B cell (primary cell): ENCODE measurements at regions not wholly inside any gene's neighbourhood (a gene's known extent, or its start where the extent isn't known, plus 50 kb on each side); places are given as distances from the start of the nearest gene placed in this dataset.

Source experiments
- ATAC-seq: fragments of 200-7000 bp; cut with Tn5 transposase; one replicate; pipeline ENCODE4 v1.10.0; 2021; ENCODE audit warnings: low read depth, mild to moderate bottlenecking, moderate number of reproducible peaks, moderate library complexity
- CTCF ChIA-PET: fragments of 350-600 bp; sonication (Branson Sonifier 250); formaldehyde crosslinking; loops from one replicate; lab custom pipeline; 2021; ENCODE audit warnings: antibody characterized with exemption, inconsistent platforms; lab: Charles Lee
- POLR2A ChIA-PET: fragments of 350-600 bp; sonication (Branson Sonifier 250); formaldehyde crosslinking; loops from one replicate; lab custom pipeline; 2021; ENCODE audit warnings: antibody characterized with exemption; lab: Charles Lee
- DNase-seq: peaks from one replicate; pipeline ENCODE4 v3.0.0; 2013
- H2AFZ ChIP-seq: 2 replicates; pipeline ENCODE4 v1.6.1; 2012; ENCODE audit warnings: mild to moderate bottlenecking, low read depth, low read length; ENCODE audit not compliant: insufficient read depth, poor library complexity, severe bottlenecking
- H3K27ac ChIP-seq, 2 donors: 1 replicate in 1 of 2; 2 replicates in 1 of 2; pipeline ENCODE4 v1.5.1; 2012 to 2013; ENCODE audit warnings: low read length in 2 of 2, mild to moderate bottlenecking in 2 of 2, moderate library complexity in 1 of 2
- H3K27me3 ChIP-seq, 4 experiments: fragments of 200-600 bp in 1 of 4; sonication (generic) in 1 of 4; replicated peaks in 1 of 4; 1 replicate in 2 of 4; 2 replicates in 2 of 4; pipeline versions ENCODE4 v1.6.1 to v1.7.0; 2013 to 2016; ENCODE audit warnings: low read length in 3 of 4, mild to moderate bottlenecking in 2 of 4, mixed read lengths in 1 of 4, moderate library complexity in 1 of 4; ENCODE audit not compliant: insufficient read depth in 4 of 4, control insufficient read depth in 3 of 4; ENCODE audit errors: control extremely low read depth in 1 of 4
- H3K36me3 ChIP-seq, 2 experiments: replicated peaks in 1 of 2; 1 replicate in 1 of 2; 2 replicates in 1 of 2; pipeline versions ENCODE4 v1.6.1 to v1.7.1; 2013; ENCODE audit warnings: low read length in 1 of 2; ENCODE audit not compliant: insufficient read depth in 2 of 2, control insufficient read depth in 1 of 2; ENCODE audit errors: control extremely low read depth in 1 of 2, extremely low read depth in 1 of 2
- H3K4me1 ChIP-seq, 2 donors: fragments of 200-600 bp in 1 of 2; sonication (generic) in 1 of 2; 1 replicate in 1 of 2; 2 replicates in 1 of 2; pipeline versions ENCODE4 v1.5.1 to v1.6.1; 2013 to 2017; ENCODE audit warnings: low read length in 2 of 2; ENCODE audit not compliant: control insufficient read depth in 2 of 2, insufficient read depth in 2 of 2
- H3K4me2 ChIP-seq: replicated peaks from 2 replicates; pipeline ENCODE3; 2012; ENCODE audit warnings: mild to moderate bottlenecking, low read depth, low read length; ENCODE audit not compliant: poor library complexity, severe bottlenecking
- H3K4me3 ChIP-seq, 5 experiments: fragments of 200-600 bp in 1 of 5; sonication (generic) in 1 of 5; 1 replicate in 3 of 5; 2 replicates in 2 of 5; pipeline versions ENCODE4 v1.5.1 to v1.7.0; 2011 to 2016; ENCODE audit warnings: low read length in 4 of 5, mild to moderate bottlenecking in 4 of 5, low read depth in 2 of 5, control low read depth in 1 of 5, moderate library complexity in 1 of 5; ENCODE audit not compliant: insufficient read depth in 1 of 5; ENCODE audit errors: control extremely low read depth in 1 of 5, extremely low read depth in 1 of 5
- H3K79me2 ChIP-seq: fragments of 200-600 bp; sonication (generic); one replicate; pipeline ENCODE4 v1.6.0; 2016; ENCODE audit warnings: low read length; ENCODE audit not compliant: control insufficient read depth, insufficient read depth
- H3K9ac ChIP-seq: fragments of 200-600 bp; sonication (generic); 2 replicates; pipeline ENCODE4 v1.6.1; 2017; ENCODE audit warnings: mild to moderate bottlenecking, low read length, moderate library complexity
- H3K9me3 ChIP-seq, 3 donors: one replicate each; pipeline versions ENCODE4 v1.6.1 to v1.7.1; 2013; ENCODE audit warnings: low read length in 2 of 3; ENCODE audit not compliant: control insufficient read depth in 2 of 3, insufficient read depth in 1 of 3; ENCODE audit errors: control extremely low read depth in 1 of 3
- H4K20me1 ChIP-seq: 2 replicates; pipeline ENCODE4 v1.6.0; 2012; ENCODE audit warnings: mild to moderate bottlenecking, low read length; ENCODE audit not compliant: insufficient read depth, control insufficient read depth, poor library complexity, severe bottlenecking
- H3K27ac Mint-ChIP-seq: one replicate; pipeline ENCODE4 v1.8.0; 2021; ENCODE audit warnings: mixed read lengths
- H3K27me3 Mint-ChIP-seq: one replicate; pipeline ENCODE4 v1.8.0; 2021; ENCODE audit warnings: mixed read lengths
- H3K4me1 Mint-ChIP-seq: one replicate; pipeline ENCODE4 v1.8.0; 2021; ENCODE audit warnings: mixed read lengths
- H3K4me3 Mint-ChIP-seq: one replicate; pipeline ENCODE4 v1.8.0; 2021; ENCODE audit warnings: mixed read lengths
- H3K9me3 Mint-ChIP-seq: one replicate; pipeline ENCODE4 v1.8.0; 2022; ENCODE audit warnings: mixed read lengths; ENCODE audit not compliant: insufficient read depth
- CTCF ChIP-seq: fragments of 200-600 bp; IDR thresholded peaks from one replicate; pipeline ENCODE4 v1.8.0; 2022; ENCODE audit warnings: antibody characterized with exemption, mild to moderate bottlenecking
- EZH2 ChIP-seq: IDR thresholded peaks from 2 replicates; pipeline ENCODE4 v1.6.1; 2012; ENCODE audit warnings: borderline replicate concordance, low read depth, mild to moderate bottlenecking, moderate library complexity, low read length; ENCODE audit not compliant: insufficient read depth, poor library complexity, severe bottlenecking
- WGBS: methylation state at CpG from one replicate; pipeline ENCODE4 v1.1.5; 2013; ENCODE audit warnings: missing lambda C conversion rate; ENCODE audit not compliant: insufficient coverage; 5-methylcytosine and 5-hydroxymethylcytosine counted together
- intact Hi-C: fragments of 100-400 bp; cut with micrococcal nuclease; formaldehyde crosslinking; loops from one replicate; pipeline ENCODE4 v1.10.0; 2022

- H2AFZ ChIP-seq = no peak overlapping the region
- H3K36me3 ChIP-seq = no peaks in the 10 kb centered on the region
- TF ChIP-seq EZH2 (no peak), CTCF (no peak)
- peaks cover 10% of the 10 kb centered on the region for H3K9me3 Mint-ChIP-seq
- H3K27me3 ChIP-seq = no peaks in the 10 kb centered on the region
- H3K4me1 Mint-ChIP-seq = no peaks in the 10 kb centered on the region
- intact Hi-C loops = no loop called here
- ATAC-seq (no peak), DNase-seq (no peak)
- ChIA-PET POLR2A (no interaction called here), CTCF (no interaction called here)
- H3K79me2 ChIP-seq = no peaks in the 10 kb centered on the region
- no peak overlapping the region for H3K27ac ChIP-seq
- H3K9ac ChIP-seq = no peak overlapping the region
- no peak overlapping the region for H3K4me3 ChIP-seq
- H3K4me3 Mint-ChIP-seq = no peak overlapping the region
- WGBS = no CpG with 5 or more reads among the region's 2 CpGs
- no peak overlapping the region for H3K27ac Mint-ChIP-seq
- no peaks in the 10 kb centered on the region for H3K27me3 Mint-ChIP-seq
- no peak overlapping the region for H3K4me2 ChIP-seq
- no peaks in the 10 kb centered on the region for H3K4me1 ChIP-seq
- peaks cover 2 to 19% (median 17%) of the 10 kb centered on the region in 3 donors for H3K9me3 ChIP-seq
- no peaks in the 10 kb centered on the region for H4K20me1 ChIP-seq
Observed at GRCh38 chr12:40584763-40585162, 107.5 kb upstream of the CNTN1 start.

GRCh38 chr12:40586823-40587222, 105.4 kb upstream of the CNTN1 start:
- Histone ChIP-seq H3K79me2 (no peaks in the 10 kb centered on the region), H3K4me3 (no peak overlapping the region), H3K4me1 (no peaks in the 10 kb centered on the region), H3K27me3 (no peaks in the 10 kb centered on the region), H3K27ac (no peak overlapping the region), H3K9me3 (peaks cover 4 to 7% (median 6%) of the 10 kb centered on the region in 3 donors), H3K9ac (no peak overlapping the region), H2AFZ (no peak overlapping the region), H3K36me3 (no peaks in the 10 kb centered on the region), H3K4me2 (no peak overlapping the region), H4K20me1 (no peaks in the 10 kb centered on the region)
- Mint-ChIP-seq H3K4me1 (no peaks in the 10 kb centered on the region), H3K4me3 (no peak overlapping the region), H3K9me3 (peaks cover 6% of the 10 kb centered on the region), H3K27ac (no peak overlapping the region), H3K27me3 (no peaks in the 10 kb centered on the region)
- ChIA-PET POLR2A (no interaction called here), CTCF (no interaction called here)
- DNase-seq (no peak), ATAC-seq (no peak)
- TF ChIP-seq CTCF = no peak
- no peak for TF ChIP-seq EZH2
- intact Hi-C loops = no loop called here
